Neural cell (in vitro differentiated cells): ENCODE measurements at regions not wholly inside any gene's neighbourhood (a gene's known extent, or its start where the extent isn't known, plus 50 kb on each side); places are given as distances from the start of the nearest gene placed in this dataset.

Experiments
- H2AFZ ChIP-seq: fragments of 200-600, 300-800 bp; sonication (generic), shearing (Covaris generic); 2 replicates; pipeline ENCODE4 v1.6.0; 2014; ENCODE audit warnings: low read depth, mild to moderate bottlenecking, antibody characterized with exemption, low read length, moderate library complexity
- H3F3A ChIP-seq: fragments of 200-600 bp; shearing (Covaris generic); 2 replicates; pipeline ENCODE4 v1.6.1; 2016; ENCODE audit warnings: mild to moderate bottlenecking, moderate library complexity, mixed read lengths, antibody characterized with exemption, low read length; ENCODE audit not compliant: insufficient read depth, poor library complexity, severe bottlenecking
- H3K27ac ChIP-seq: fragments of 200-600, 300-800 bp; sonication (generic), shearing (Covaris generic); 2 replicates; pipeline ENCODE4 v1.5.1; 2014; ENCODE audit warnings: mild to moderate bottlenecking, low read length, moderate library complexity
- H3K27me3 ChIP-seq: fragments of 300-800, 200-600 bp; sonication (generic), shearing (Covaris generic); 2 replicates; pipeline ENCODE4 v1.6.0; 2014; ENCODE audit warnings: mild to moderate bottlenecking, low read depth, low read length, moderate library complexity; ENCODE audit not compliant: insufficient read depth
- H3K36me3 ChIP-seq: fragments of 300-800, 200-600 bp; sonication (generic), shearing (Covaris generic); 2 replicates; pipeline ENCODE4 v1.5.1; 2014; ENCODE audit warnings: mild to moderate bottlenecking, antibody characterized with exemption, low read length, moderate library complexity; ENCODE audit not compliant: insufficient read depth
- H3K4me2 ChIP-seq: fragments of 300-800, 200-600 bp; sonication (generic), shearing (Covaris generic); 2 replicates; pipeline ENCODE4 v1.6.0; 2014; ENCODE audit warnings: mild to moderate bottlenecking, low read length
- H3K4me3 ChIP-seq: fragments of 300-800, 200-600 bp; sonication (generic), shearing (Covaris generic); 2 replicates; pipeline ENCODE4 v1.5.1; 2014; ENCODE audit warnings: mild to moderate bottlenecking, low read length, moderate library complexity
- H3K79me2 ChIP-seq: fragments of 200-600 bp; shearing (Covaris generic); replicated peaks from 2 replicates; pipeline ENCODE4 v1.6.0; 2014; ENCODE audit warnings: mild to moderate bottlenecking, low read length, moderate library complexity; ENCODE audit not compliant: insufficient read depth
- H3K9ac ChIP-seq: fragments of 300-800, 200-600 bp; sonication (generic), shearing (Covaris generic); 2 replicates; pipeline ENCODE4 v1.6.1; 2016; ENCODE audit warnings: mild to moderate bottlenecking, low read length, mixed read lengths
- H3K9me2 ChIP-seq: fragments of 200-600 bp; shearing (Covaris generic); 2 replicates; pipeline ENCODE4 v1.6.1; 2016; ENCODE audit warnings: mild to moderate bottlenecking, low read length, mixed read lengths; ENCODE audit not compliant: insufficient read depth
- H3K9me3 ChIP-seq: fragments of 200-600, 300-800 bp; sonication (generic), shearing (Covaris generic); 2 replicates; pipeline ENCODE4 v1.6.1; 2016; ENCODE audit warnings: mild to moderate bottlenecking, mixed run types, low read length, moderate library complexity, mixed read lengths
- H4K20me1 ChIP-seq: fragments of 200-600 bp; shearing (Covaris generic); 2 replicates; pipeline ENCODE4 v1.6.1; 2016; ENCODE audit warnings: mild to moderate bottlenecking, mixed run types; ENCODE audit not compliant: insufficient read depth
- EP300 ChIP-seq: fragments of 450-650 bp; conservative IDR thresholded peaks from 2 replicates; pipeline ENCODE4 v1.6.1; 2014; ENCODE audit warnings: antibody characterized with exemption, mild to moderate bottlenecking, moderate library complexity; ENCODE audit not compliant: poor library complexity, severe bottlenecking
- EZH2 ChIP-seq: fragments of 200-600, 300-800 bp; shearing (Covaris generic), sonication (generic); IDR thresholded peaks from 2 replicates; pipeline ENCODE4 v1.6.1; 2014; ENCODE audit warnings: antibody characterized with exemption, low read length, borderline replicate concordance, mild to moderate bottlenecking; ENCODE audit not compliant: insufficient read depth, poor library complexity, severe bottlenecking
- MXI1 ChIP-seq: fragments of 450-650 bp; conservative IDR thresholded peaks from 2 replicates; pipeline ENCODE4 v1.6.1; 2014; ENCODE audit warnings: antibody characterized with exemption, mild to moderate bottlenecking; ENCODE audit not compliant: poor library complexity, severe bottlenecking
- POLR2AphosphoS5 ChIP-seq: IDR thresholded peaks from 2 replicates; pipeline ENCODE4 v1.6.1; 2012
- RAD21 ChIP-seq: fragments of 450-650 bp; conservative IDR thresholded peaks from 2 replicates; pipeline ENCODE4 v1.6.1; 2014; ENCODE audit warnings: antibody characterized with exemption, mild to moderate bottlenecking, moderate library complexity
- REST ChIP-seq: IDR thresholded peaks from 2 replicates; pipeline ENCODE4 v1.6.1; 2012; ENCODE audit warnings: borderline replicate concordance
- SMC3 ChIP-seq: fragments of 450-650 bp; conservative IDR thresholded peaks from 2 replicates; pipeline ENCODE4 v1.6.1; 2014; ENCODE audit warnings: antibody characterized with exemption, mild to moderate bottlenecking, moderate library complexity; ENCODE audit not compliant: poor library complexity
- TAF1 ChIP-seq: IDR thresholded peaks from 2 replicates; pipeline ENCODE4 v1.6.1; 2012; ENCODE audit warnings: low read depth
- TF ChIP-seq, protein P1 (sequence below): fragments of 450-650 bp; IDR thresholded peaks from 2 replicates; pipeline ENCODE4 v1.5.1; 2014; ENCODE audit warnings: antibody characterized with exemption, mild to moderate bottlenecking, moderate library complexity; ENCODE audit not compliant: poor library complexity, severe bottlenecking

DNA sequence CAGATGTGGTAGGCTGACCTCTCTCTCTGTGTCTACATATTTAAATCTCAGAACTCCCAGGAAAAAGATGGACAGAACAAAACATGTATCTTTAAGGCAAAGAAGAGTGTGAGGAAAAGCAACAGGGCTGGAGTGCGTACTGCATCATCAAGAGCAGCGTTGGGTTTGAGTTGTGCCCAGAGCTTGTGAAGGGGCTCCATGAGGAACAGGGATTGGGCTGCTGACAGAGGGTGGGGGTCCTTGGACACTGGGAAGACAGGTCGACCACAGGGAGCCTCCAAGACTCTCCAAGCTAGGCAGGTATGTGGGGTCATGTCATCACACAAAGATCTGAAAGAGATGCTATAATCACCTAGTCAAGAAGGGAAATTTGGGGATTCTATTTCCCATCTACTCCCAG, 309.9 kb downstream of the IRX1 start:
- Histone ChIP-seq H3K27ac (no peak overlapping the region), H3K79me2 (no peaks in the 10 kb centered on the region), H3K9me3 (no peaks in the 10 kb centered on the region), H3K9me2 (no peaks in the 10 kb centered on the region), H2AFZ (no peak overlapping the region), H3F3A (no peaks in the 10 kb centered on the region), H3K4me3 (no peak overlapping the region), H4K20me1 (no peaks in the 10 kb centered on the region), H3K4me2 (no peak overlapping the region), H3K27me3 (no peaks in the 10 kb centered on the region), H3K36me3 (no peaks in the 10 kb centered on the region), H3K9ac (no peak overlapping the region)
- TF ChIP-seq TAF1 = no peak
- TF ChIP-seq SMC3 = no peak
- no peak for TF ChIP-seq MXI1
- TF ChIP-seq REST = no peak
- no peak for TF ChIP-seq RAD21
- TF ChIP-seq, protein P1, sequence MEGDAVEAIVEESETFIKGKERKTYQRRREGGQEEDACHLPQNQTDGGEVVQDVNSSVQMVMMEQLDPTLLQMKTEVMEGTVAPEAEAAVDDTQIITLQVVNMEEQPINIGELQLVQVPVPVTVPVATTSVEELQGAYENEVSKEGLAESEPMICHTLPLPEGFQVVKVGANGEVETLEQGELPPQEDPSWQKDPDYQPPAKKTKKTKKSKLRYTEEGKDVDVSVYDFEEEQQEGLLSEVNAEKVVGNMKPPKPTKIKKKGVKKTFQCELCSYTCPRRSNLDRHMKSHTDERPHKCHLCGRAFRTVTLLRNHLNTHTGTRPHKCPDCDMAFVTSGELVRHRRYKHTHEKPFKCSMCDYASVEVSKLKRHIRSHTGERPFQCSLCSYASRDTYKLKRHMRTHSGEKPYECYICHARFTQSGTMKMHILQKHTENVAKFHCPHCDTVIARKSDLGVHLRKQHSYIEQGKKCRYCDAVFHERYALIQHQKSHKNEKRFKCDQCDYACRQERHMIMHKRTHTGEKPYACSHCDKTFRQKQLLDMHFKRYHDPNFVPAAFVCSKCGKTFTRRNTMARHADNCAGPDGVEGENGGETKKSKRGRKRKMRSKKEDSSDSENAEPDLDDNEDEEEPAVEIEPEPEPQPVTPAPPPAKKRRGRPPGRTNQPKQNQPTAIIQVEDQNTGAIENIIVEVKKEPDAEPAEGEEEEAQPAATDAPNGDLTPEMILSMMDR = no peak
- TF ChIP-seq EZH2 = no peak
- TF ChIP-seq POLR2AphosphoS5 = no peak
- TF ChIP-seq EP300 = no peak

DNA sequence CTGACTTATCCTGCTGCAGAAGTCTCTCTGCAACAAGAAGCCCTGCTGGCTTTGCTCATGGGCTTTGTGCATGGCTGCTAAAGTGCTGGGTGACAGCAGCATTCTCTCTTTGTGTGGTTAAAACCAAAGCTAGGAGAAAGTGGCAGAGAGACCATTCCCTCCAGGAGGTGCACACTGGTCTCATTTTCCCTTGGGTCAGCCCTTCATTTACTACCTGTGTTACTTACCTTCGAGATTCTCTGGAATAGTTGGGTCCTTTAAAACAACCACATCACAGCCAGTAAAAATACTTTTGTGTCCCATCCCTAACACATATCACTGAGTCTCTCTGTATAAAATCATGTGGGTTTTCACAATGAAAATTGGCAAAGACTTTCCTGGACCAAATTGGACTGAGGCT, 315.5 kb downstream of the IRX1 start:
- Histone ChIP-seq H3K4me3 (no peak overlapping the region), H3K9me2 (no peaks in the 10 kb centered on the region), H3K9ac (no peak overlapping the region), H4K20me1 (no peaks in the 10 kb centered on the region), H3K4me2 (no peak overlapping the region), H2AFZ (no peak overlapping the region), H3F3A (no peaks in the 10 kb centered on the region), H3K36me3 (no peaks in the 10 kb centered on the region), H3K27ac (no peak overlapping the region), H3K27me3 (no peaks in the 10 kb centered on the region), H3K9me3 (no peaks in the 10 kb centered on the region), H3K79me2 (no peaks in the 10 kb centered on the region)
- TF ChIP-seq, protein P1 = no peak
- no peak for TF ChIP-seq TAF1
- no peak for TF ChIP-seq EP300
- no peak for TF ChIP-seq SMC3
- TF ChIP-seq RAD21 = no peak
- no peak for TF ChIP-seq REST
- no peak for TF ChIP-seq MXI1
- no peak for TF ChIP-seq POLR2AphosphoS5
- no peak for TF ChIP-seq EZH2
